ENCODE measurements at regions not wholly inside any gene's neighbourhood (a gene's known extent, or its start where the extent isn't known, plus 50 kb on each side); places are given as distances from the start of the nearest gene placed in this dataset.

DNA sequence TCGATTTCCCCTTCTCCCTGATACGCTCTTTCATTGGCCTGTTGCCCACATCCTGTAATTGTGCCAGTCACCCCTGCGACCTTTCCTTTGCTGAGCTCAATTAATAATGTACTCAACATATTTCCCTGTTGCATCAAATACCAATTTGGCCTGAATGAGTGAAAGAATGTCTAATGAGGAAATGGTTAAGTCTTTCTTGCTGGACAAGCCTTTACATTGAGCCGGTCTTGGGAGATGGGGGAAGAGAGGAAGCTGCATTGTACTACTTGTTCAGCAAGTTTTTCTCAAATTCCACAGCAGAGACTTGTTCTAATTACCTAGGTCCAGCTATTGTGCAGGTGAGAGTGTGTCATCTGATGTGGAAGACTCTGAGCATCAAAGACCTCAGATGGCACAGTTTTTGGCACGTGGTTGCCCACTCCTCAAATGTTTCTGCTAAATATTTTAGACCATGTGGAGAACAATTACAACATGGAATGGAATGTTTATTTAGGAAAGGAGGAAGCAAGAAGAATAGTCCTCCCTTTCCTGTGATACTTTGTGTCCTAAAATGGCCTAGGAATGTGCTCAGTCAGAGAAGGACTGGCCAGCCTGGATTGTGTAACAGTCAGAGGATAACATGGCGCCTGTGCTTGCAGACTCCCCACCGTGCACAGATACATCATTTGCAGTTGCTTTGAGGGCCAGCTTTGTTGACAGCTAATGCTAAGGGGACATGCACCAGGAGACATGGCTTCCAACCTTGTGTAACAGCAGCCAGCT is 129.5 kb upstream of the E2F8 start:
- TF ChIP-seq, protein P1, sequence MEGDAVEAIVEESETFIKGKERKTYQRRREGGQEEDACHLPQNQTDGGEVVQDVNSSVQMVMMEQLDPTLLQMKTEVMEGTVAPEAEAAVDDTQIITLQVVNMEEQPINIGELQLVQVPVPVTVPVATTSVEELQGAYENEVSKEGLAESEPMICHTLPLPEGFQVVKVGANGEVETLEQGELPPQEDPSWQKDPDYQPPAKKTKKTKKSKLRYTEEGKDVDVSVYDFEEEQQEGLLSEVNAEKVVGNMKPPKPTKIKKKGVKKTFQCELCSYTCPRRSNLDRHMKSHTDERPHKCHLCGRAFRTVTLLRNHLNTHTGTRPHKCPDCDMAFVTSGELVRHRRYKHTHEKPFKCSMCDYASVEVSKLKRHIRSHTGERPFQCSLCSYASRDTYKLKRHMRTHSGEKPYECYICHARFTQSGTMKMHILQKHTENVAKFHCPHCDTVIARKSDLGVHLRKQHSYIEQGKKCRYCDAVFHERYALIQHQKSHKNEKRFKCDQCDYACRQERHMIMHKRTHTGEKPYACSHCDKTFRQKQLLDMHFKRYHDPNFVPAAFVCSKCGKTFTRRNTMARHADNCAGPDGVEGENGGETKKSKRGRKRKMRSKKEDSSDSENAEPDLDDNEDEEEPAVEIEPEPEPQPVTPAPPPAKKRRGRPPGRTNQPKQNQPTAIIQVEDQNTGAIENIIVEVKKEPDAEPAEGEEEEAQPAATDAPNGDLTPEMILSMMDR (IDR thresholded peaks at IDR 0.05): no peak

GRCh38 chr11:19368726-19369375 is 128.1 kb upstream of the E2F8 start:
- TF ChIP-seq, protein P1 (IDR thresholded peaks at IDR 0.05): no peak
- H3K27me3 Mint-ChIP-seq: peaks cover 8% of the 10 kb centered on the region
- no peaks in the 10 kb centered on the region for H3K36me3 Mint-ChIP-seq (ENCODE audit: low read depth)
- no peak for ATAC-seq
- ChIA-PET CTCF (interaction anchor here (0.6 kb wide), 1 partner anchor 511 kb away, joined by 3 read pairs; no protein-coding TSS in a partner anchor), POLR2A (no interaction called here)
- no peak for DNase-seq
- H3K27ac Mint-ChIP-seq: no peak overlapping the region
- no peak overlapping the region for H3K4me3 Mint-ChIP-seq
- intact Hi-C loops (cut with micrococcal nuclease): no loop called here
- H3K9me3 Mint-ChIP-seq: no peaks in the 10 kb centered on the region
- no peaks in the 10 kb centered on the region for H3K4me1 Mint-ChIP-seq (ENCODE audit: low read depth)

More for the DNA sequence above, 129.5 kb upstream of the E2F8 start:
- ATAC-seq: no peak
- no peaks in the 10 kb centered on the region for H3K4me1 Mint-ChIP-seq (ENCODE audit: low read depth)
- intact Hi-C loops (cut with micrococcal nuclease): no loop called here
- ChIA-PET CTCF (no interaction called here), POLR2A (no interaction called here)
- no peaks in the 10 kb centered on the region for H3K9me3 Mint-ChIP-seq
- H3K27me3 Mint-ChIP-seq: peaks cover 8% of the 10 kb centered on the region
- no peak overlapping the region for H3K4me3 Mint-ChIP-seq
- no peak for DNase-seq
- H3K27ac Mint-ChIP-seq: no peak overlapping the region
- no peaks in the 10 kb centered on the region for H3K36me3 Mint-ChIP-seq (ENCODE audit: low read depth)

- no peaks in the 10 kb centered on the region for H3K36me3 Mint-ChIP-seq (ENCODE audit: low read depth)
- ATAC-seq: no peak
- intact Hi-C loops (cut with micrococcal nuclease): no loop called here
- ChIA-PET POLR2A (no interaction called here), CTCF (no interaction called here)
- no peaks in the 10 kb centered on the region for H3K4me1 Mint-ChIP-seq (ENCODE audit: low read depth)
- H3K27ac Mint-ChIP-seq: no peak overlapping the region
- peaks cover 4% of the 10 kb centered on the region for H3K27me3 Mint-ChIP-seq
- TF ChIP-seq, protein P1 (IDR thresholded peaks at IDR 0.05): no peak
- no peaks in the 10 kb centered on the region for H3K9me3 Mint-ChIP-seq
- DNase-seq: no peak
- no peak overlapping the region for H3K4me3 Mint-ChIP-seq
Observed at GRCh38 chr11:19366992-19367709, 126.4 kb upstream of the E2F8 start.

GRCh38 chr11:19365743-19366410 is 125.1 kb upstream of the E2F8 start:
- TF ChIP-seq, protein P1 (IDR thresholded peaks at IDR 0.05): no peak
- no peak overlapping the region for H3K4me3 Mint-ChIP-seq
- no peak for DNase-seq
- no peaks in the 10 kb centered on the region for H3K9me3 Mint-ChIP-seq
- intact Hi-C loops (cut with micrococcal nuclease): no loop called here
- H3K36me3 Mint-ChIP-seq (ENCODE audit: low read depth): no peaks in the 10 kb centered on the region
- no peaks in the 10 kb centered on the region for H3K4me1 Mint-ChIP-seq (ENCODE audit: low read depth)
- H3K27me3 Mint-ChIP-seq: peaks cover 7% of the 10 kb centered on the region
- H3K27ac Mint-ChIP-seq: no peak overlapping the region
- ChIA-PET CTCF (no interaction called here), POLR2A (no interaction called here)
- no peak for ATAC-seq
